K562 (cell line): ENCODE measurements at regions not wholly inside any gene's neighbourhood (a gene's known extent, or its start where the extent isn't known, plus 50 kb on each side); places are given as distances from the start of the nearest gene placed in this dataset.

Source experiments
- ATAC-seq: fragments of 200-7000 bp; cut with Tn5 transposase; 3 replicates; pipeline ENCODE4 v1.9.1; 2020; ENCODE audit warnings: moderate library complexity
- BruUV-seq: library from RNA; stranded (reverse); fragments of 400-500 nt; replicated peaks from 2 replicates; lab custom pipeline; 2021; lab: Mats Ljungman, UMichigan
- CTCF ChIA-PET: fragments of 300-600 bp; formaldehyde crosslinking; extraction: SDS; loops from one replicate; lab custom pipeline; 2021; ENCODE audit warnings: low intra/inter-chr PET ratio; lab: Yijun Ruan, JAX
- POLR2A ChIA-PET: fragments of 300-600, 350-650 bp; sonication (Branson Sonifier 250); formaldehyde crosslinking; extraction: SDS; loops from one replicate; lab custom pipeline; 2021; ENCODE audit warnings: antibody characterized with exemption, inconsistent platforms; lab: Yijun Ruan, JAX
- DNase-seq, 4 experiments: peaks; one replicate each; pipeline versions ENCODE4 v3.0.0 to v3.0.0-alpha.2; 2011 to 2018; ENCODE audit warnings: low spot score in 3 of 4, mixed read lengths in 3 of 4; ENCODE audit errors: extremely low read depth in 1 of 4
- FAIRE-seq: peaks from 2 replicates; lab custom pipeline; 2011; peaks lifted over from hg19 to GRCh38; lab: Jason Lieb, UNC
- H2AFZ ChIP-seq: 2 replicates; pipeline ENCODE4 v1.6.0; 2011; ENCODE audit warnings: low read depth, low read length, control low read depth, inconsistent platforms
- H3K27ac ChIP-seq: fragments of 200-600 bp; 3 replicates; pipeline ENCODE4 v1.8.0; 2011; ENCODE audit warnings: low read depth, mild to moderate bottlenecking, control low read depth, inconsistent platforms, low read length, moderate library complexity, mixed read lengths; ENCODE audit errors: extremely low read depth
- H3K27me3 ChIP-seq, 2 experiments: fragments of 300-600 bp in 1 of 2; 2 replicates in 1 of 2; 3 replicates in 1 of 2; pipeline versions ENCODE4 v1.6.0 to v1.8.0; 2011; ENCODE audit warnings: inconsistent platforms in 2 of 2, low read length in 2 of 2, mild to moderate bottlenecking in 1 of 2, mixed read lengths in 1 of 2, moderate library complexity in 1 of 2; ENCODE audit not compliant: control insufficient read depth in 2 of 2, insufficient read depth in 2 of 2
- H3K36me3 ChIP-seq: fragments of 300-600 bp; 3 replicates; pipeline ENCODE4 v1.8.0; 2011; ENCODE audit warnings: mild to moderate bottlenecking, low read length, inconsistent platforms; ENCODE audit not compliant: control insufficient read depth, insufficient read depth
- H3K4me1 ChIP-seq, 2 experiments: fragments of 200-600 bp in 1 of 2; replicated peaks in 1 of 2; 2 replicates in 1 of 2; 3 replicates in 1 of 2; pipeline versions ENCODE4 v1.5.1 to v1.8.0; 2011; ENCODE audit warnings: inconsistent platforms in 2 of 2, low read length in 2 of 2, mild to moderate bottlenecking in 1 of 2, mixed read lengths in 1 of 2, moderate library complexity in 1 of 2; ENCODE audit not compliant: control insufficient read depth in 2 of 2, insufficient read depth in 2 of 2
- H3K4me2 ChIP-seq: 2 replicates; pipeline ENCODE4 v1.6.1; 2011; ENCODE audit warnings: low read length, control low read depth, inconsistent platforms, mixed read lengths; ENCODE audit not compliant: insufficient read depth
- H3K4me3 ChIP-seq: fragments of 200-600 bp; sonication (generic), shearing (Covaris generic); 2 replicates; pipeline ENCODE4 v1.5.1; 2016; ENCODE audit warnings: control low read depth, inconsistent platforms
- H3K79me2 ChIP-seq: fragments of 200-600 bp; 3 replicates; pipeline ENCODE4 v1.8.0; 2011; ENCODE audit warnings: low read length, inconsistent platforms; ENCODE audit not compliant: control insufficient read depth, insufficient read depth
- H3K9ac ChIP-seq, 2 experiments: 2 replicates each; pipeline versions ENCODE4 v1.6.0 to v1.6.1; 2011; ENCODE audit warnings: low read depth in 2 of 2, low read length in 2 of 2, control low read depth in 1 of 2, inconsistent platforms in 1 of 2, mild to moderate bottlenecking in 1 of 2, mixed read lengths in 1 of 2; ENCODE audit not compliant: insufficient read depth in 1 of 2
- H3K9me1 ChIP-seq: one replicate; pipeline ENCODE4 v1.6.0; 2011; ENCODE audit warnings: inconsistent platforms, mild to moderate bottlenecking, low read length, moderate library complexity; ENCODE audit not compliant: control insufficient read depth, insufficient read depth
- H3K9me3 ChIP-seq: replicated peaks from 2 replicates; pipeline ENCODE4 v1.5.1; 2011; ENCODE audit warnings: low read depth, low read length, inconsistent platforms; ENCODE audit not compliant: control insufficient read depth, insufficient read depth
- H4K20me1 ChIP-seq: replicated peaks from 2 replicates; pipeline ENCODE4 v1.6.1; 2011; ENCODE audit warnings: low read length, inconsistent platforms, mixed read lengths; ENCODE audit not compliant: control insufficient read depth, insufficient read depth
- MBD1 ChIP-seq: fragments of 250-450 bp; sonication (Bioruptor Pico); IDR thresholded peaks from 2 replicates; pipeline ENCODE4 v1.8.0; 2022; ENCODE audit warnings: inconsistent platforms
- PATZ1 ChIP-seq: fragments of 250-450 bp; sonication (Bioruptor Pico); IDR thresholded peaks from 2 replicates; pipeline ENCODE4 v1.5.0; 2020; ENCODE audit warnings: mild to moderate bottlenecking, borderline replicate concordance
- SREBF2 ChIP-seq: sonication (generic); formaldehyde crosslinking; IDR thresholded peaks from 2 replicates; pipeline ENCODE4 v1.4.0; 2020; ENCODE audit warnings: mild to moderate bottlenecking, missing genetic modification reagents
- SRSF9 ChIP-seq: fragments of 200-400 bp; formaldehyde crosslinking; IDR thresholded peaks from 2 replicates; pipeline ENCODE4 v1.6.1; 2017; ENCODE audit warnings: low read depth, low read length, borderline replicate concordance
- ZNF124 ChIP-seq: sonication (generic); formaldehyde crosslinking; IDR thresholded peaks from 2 replicates; pipeline ENCODE4 v1.8.1; 2022; ENCODE audit warnings: missing genetic modification reagents
- ZNF277 ChIP-seq: fragments of 250-450 bp; sonication (Bioruptor Pico); IDR thresholded peaks from 2 replicates; pipeline ENCODE4 v1.8.0; 2022; ENCODE audit warnings: inconsistent platforms, mild to moderate bottlenecking, moderate library complexity, borderline replicate concordance
- WGBS: fragments of 100-300 bp; shearing (Covaris generic); methylation state at CpG from one replicate; pipeline ENCODE4 v1.1.6; 2016; ENCODE audit warnings: low coverage, mixed read lengths; ENCODE audit not compliant: insufficient coverage; ENCODE audit errors: missing lambda C conversion rate; 5-methylcytosine and 5-hydroxymethylcytosine counted together
- in situ Hi-C: fragments of 300-500 bp; cut with MboI; formaldehyde crosslinking; loops from 4 replicates; pipeline ENCODE4 v1.15.0; 2018; ENCODE audit warnings: inconsistent platforms, mixed read lengths
- intact Hi-C: fragments of 100-400 bp; cut with micrococcal nuclease; formaldehyde crosslinking; loops from 2 replicates; pipeline ENCODE4 v1.14.2; 2022

GRCh38 chr11:91326280-91326679 is 898.3 kb upstream of the FAT3 start:
- ATAC-seq: no peak
- Histone ChIP-seq H3K9me3 (no peaks in the 10 kb centered on the region), H3K79me2 (no peaks in the 10 kb centered on the region), H3K4me2 (no peak overlapping the region), H3K9ac (no peak overlapping the region), H3K27ac (no peak overlapping the region), H3K9me1 (no peaks in the 10 kb centered on the region), H3K27me3 (no peaks in the 10 kb centered on the region), H3K4me1 (no peaks in the 10 kb centered on the region), H4K20me1 (no peaks in the 10 kb centered on the region), H2AFZ (no peak overlapping the region), H3K4me3 (no peak overlapping the region), H3K36me3 (no peaks in the 10 kb centered on the region)
- FAIRE-seq: no peak
- no peak for DNase-seq
- TF ChIP-seq ZNF277 (CRISPR knock-in tag): no peak
- TF ChIP-seq MBD1 (CRISPR knock-in tag): no peak
- TF ChIP-seq PATZ1 (CRISPR knock-in tag): no peak
- no peak for TF ChIP-seq SRSF9
- no peak for TF ChIP-seq SREBF2 (CRISPR knock-in tag)
- no peak for TF ChIP-seq ZNF124
- 0% methylated on average over 2 of the region's 2 CpGs for WGBS
- intact Hi-C loops (no loop called here), in situ Hi-C loops (no loop called here)
- ChIA-PET POLR2A (no interaction called here), CTCF (no interaction called here)
- BruUV-seq: no TSS peak
